NCI-H2081 treated with DMSO at 0.1 percent for 48 hours (cell line): ENCODE measurements at regions not wholly inside any gene's neighbourhood (a gene's known extent, or its start where the extent isn't known, plus 50 kb on each side); places are given as distances from the start of the nearest gene placed in this dataset.

Experiments
- DNase-seq: peaks from one replicate; lab custom pipeline; 2025; lab: John Stamatoyannopoulos, UW

GRCh38 chr13:55669051-55669450 is 1471.7 kb upstream of the PRR20A start:
- DNase-seq = no peak

GRCh38 chr13:55673910-55674309 is 1466.8 kb upstream of the PRR20A start:
- DNase-seq = no peak

GRCh38 chr13:55682776-55683175 is 1457.9 kb upstream of the PRR20A start:
- no peak for DNase-seq

- DNase-seq = no peak
These were observed 1435.2 kb upstream of the PRR20A start for GRCh38 chr13:55705526-55705925.

GRCh38 chr13:55705971-55706370 is 1434.7 kb upstream of the PRR20A start:
- no peak for DNase-seq

GRCh38 chr13:55714120-55714519 is 1426.6 kb upstream of the PRR20A start:
- DNase-seq = no peak

- no peak for DNase-seq
These were observed 1413.0 kb upstream of the PRR20A start for GRCh38 chr13:55727683-55728082.

GRCh38 chr13:55728247-55728646 is 1412.5 kb upstream of the PRR20A start:
- DNase-seq = no peak

- no peak for DNase-seq
These were observed 1394.9 kb upstream of the PRR20A start for GRCh38 chr13:55745828-55746227.

GRCh38 chr13:55761986-55762385 is 1378.7 kb upstream of the PRR20A start:
- no peak for DNase-seq

GRCh38 chr13:55777612-55778011 is 1363.1 kb upstream of the PRR20A start:
- DNase-seq = no peak

- no peak for DNase-seq
These were observed 1356.9 kb upstream of the PRR20A start for GRCh38 chr13:55783841-55784240.

- no peak for DNase-seq
These were observed 1352.2 kb upstream of the PRR20A start for GRCh38 chr13:55788548-55788947.

GRCh38 chr13:55792544-55793193 is 1348.0 kb upstream of the PRR20A start:
- no peak for DNase-seq

GRCh38 chr13:55815458-55816033 is 1325.2 kb upstream of the PRR20A start:
- no peak for DNase-seq

GRCh38 chr13:55816976-55817601 is 1323.6 kb upstream of the PRR20A start:
- DNase-seq = no peak

GRCh38 chr13:55820817-55821216 is 1319.9 kb upstream of the PRR20A start:
- no peak for DNase-seq

- no peak for DNase-seq
These were observed 1271.1 kb upstream of the PRR20A start for GRCh38 chr13:55869648-55870047.

GRCh38 chr13:55887561-55887960 is 1253.2 kb upstream of the PRR20A start:
- no peak for DNase-seq

- DNase-seq = no peak
These were observed 1247.2 kb upstream of the PRR20A start for GRCh38 chr13:55893540-55893939.

- no peak for DNase-seq
These were observed 1203.5 kb upstream of the PRR20A start for GRCh38 chr13:55937180-55937579.

GRCh38 chr13:55948175-55948574 is 1192.5 kb upstream of the PRR20A start:
- no peak for DNase-seq

GRCh38 chr13:55963934-55964333 is 1176.8 kb upstream of the PRR20A start:
- DNase-seq = no peak

GRCh38 chr13:55967055-55967454 is 1173.7 kb upstream of the PRR20A start:
- DNase-seq = no peak
